Skeletal muscle tissue (tissue), 3 donors: ENCODE measurements at regions not wholly inside any gene's neighbourhood (a gene's known extent, or its start where the extent isn't known, plus 50 kb on each side); places are given as distances from the start of the nearest gene placed in this dataset.

Source experiments
- H3K27ac ChIP-seq: one replicate; pipeline ENCODE4 v1.7.0; 2013; ENCODE audit warnings: mild to moderate bottlenecking, low read depth, low read length, inconsistent platforms
- H3K27me3 ChIP-seq, 3 donors: one replicate each; pipeline ENCODE4 v1.7.0; 2013; ENCODE audit warnings: low read length in 3 of 3; ENCODE audit not compliant: control insufficient read depth in 3 of 3, insufficient read depth in 3 of 3
- H3K36me3 ChIP-seq, 3 donors: one replicate each; pipeline ENCODE4 v1.7.0; 2013; ENCODE audit warnings: low read length in 3 of 3; ENCODE audit not compliant: control insufficient read depth in 3 of 3, insufficient read depth in 3 of 3
- H3K4me1 ChIP-seq, 3 donors: one replicate each; pipeline ENCODE4 v1.7.0; 2013; ENCODE audit warnings: low read length in 3 of 3, mild to moderate bottlenecking in 3 of 3; ENCODE audit not compliant: control insufficient read depth in 3 of 3, insufficient read depth in 3 of 3
- H3K4me3 ChIP-seq, 3 donors: one replicate each; pipeline ENCODE4 v1.7.0; 2013; ENCODE audit warnings: low read length in 3 of 3
- H3K9ac ChIP-seq, 3 donors: one replicate each; pipeline ENCODE4 v1.7.0; 2013; ENCODE audit warnings: low read length in 3 of 3, mild to moderate bottlenecking in 3 of 3, moderate library complexity in 2 of 3, low read depth in 1 of 3
- H3K9me3 ChIP-seq, 3 donors: one replicate each; pipeline ENCODE4 v1.7.0; 2013; ENCODE audit warnings: low read length in 3 of 3; ENCODE audit not compliant: control insufficient read depth in 3 of 3
- donor health status: Osteomylitis.

DNA sequence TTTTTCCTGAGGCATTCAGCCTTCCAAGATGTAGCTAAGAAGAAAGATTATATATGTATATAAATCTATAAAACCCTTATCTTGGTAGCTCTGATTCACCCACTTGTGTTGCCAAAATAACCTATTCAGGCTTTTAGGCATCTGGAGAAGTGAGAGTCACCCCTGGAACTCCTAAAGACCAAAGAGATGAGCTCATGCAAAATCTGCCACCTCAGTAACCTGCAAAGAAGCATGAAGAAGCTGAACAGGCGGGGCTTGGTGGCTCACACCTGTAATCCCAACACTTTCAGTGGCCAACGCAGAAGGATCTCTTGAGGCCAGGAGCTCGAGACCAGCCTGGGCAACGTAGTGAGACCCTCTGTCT lies 393.7 kb downstream of the FOXO1 start:
- Histone ChIP-seq H3K36me3 (no peaks in the 10 kb centered on the region), H3K9me3 (no peaks in the 10 kb centered on the region), H3K27me3 (no peaks in the 10 kb centered on the region), H3K4me3 (no peak overlapping the region), H3K27ac (no peak overlapping the region), H3K4me1 (peaks cover 10 to 16% (median 13%) of the 10 kb centered on the region in 3 donors), H3K9ac (no peak overlapping the region)

DNA sequence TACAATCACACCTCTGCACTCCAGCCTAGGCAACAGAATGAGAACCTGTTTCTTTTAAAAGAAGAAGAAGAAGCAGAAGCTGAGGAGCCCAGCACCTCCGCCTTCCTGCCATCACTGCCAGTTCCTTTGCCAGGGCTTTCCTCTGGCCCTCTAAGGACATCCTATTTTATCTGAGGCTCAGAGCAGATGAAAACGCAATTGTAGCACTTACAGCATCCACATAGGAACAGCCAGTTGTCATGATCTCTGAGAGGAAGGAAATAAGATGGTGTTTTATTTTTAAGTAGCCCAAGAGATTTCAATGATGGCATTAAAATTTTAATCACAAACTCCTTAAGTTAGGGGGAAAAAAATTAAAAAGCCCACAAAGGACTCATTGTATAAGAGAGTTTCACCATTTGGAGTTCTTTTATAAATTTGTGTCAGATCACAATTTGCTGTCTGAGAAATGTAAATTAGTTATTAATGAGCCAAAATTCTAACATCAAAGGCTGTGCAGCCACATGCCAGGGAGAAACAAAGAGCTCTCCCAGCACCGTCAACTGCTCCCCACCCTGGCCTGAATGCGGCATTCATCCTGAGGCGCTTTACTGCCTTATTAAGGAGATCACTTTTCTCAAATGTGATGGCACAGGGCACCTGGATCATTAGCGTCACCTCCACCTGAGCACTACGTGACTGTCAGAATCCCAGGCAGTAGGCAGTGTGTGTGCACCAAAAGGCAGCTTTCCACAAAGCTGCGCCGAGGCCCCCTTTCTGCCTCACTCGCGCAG lies 393.0 kb downstream of the FOXO1 start:
- Histone ChIP-seq H3K4me3 (no peak overlapping the region), H3K9ac (no peak overlapping the region), H3K27ac (no peak overlapping the region)

GRCh38 chr13:40274103-40274502 lies 392.3 kb downstream of the FOXO1 start:
- Histone ChIP-seq H3K4me1 (peaks cover 10 to 15% (median 13%) of the 10 kb centered on the region in 3 donors), H3K9ac (no peak overlapping the region), H3K27ac (no peak overlapping the region), H3K36me3 (no peaks in the 10 kb centered on the region), H3K27me3 (no peaks in the 10 kb centered on the region), H3K4me3 (no peak overlapping the region), H3K9me3 (no peaks in the 10 kb centered on the region)

More for the DNA sequence above, 393.0 kb downstream of the FOXO1 start:
- Histone ChIP-seq H3K36me3 (no peaks in the 10 kb centered on the region), H3K27me3 (no peaks in the 10 kb centered on the region), H3K9me3 (no peaks in the 10 kb centered on the region), H3K4me1 (peaks cover 10 to 16% (median 13%) of the 10 kb centered on the region in 3 donors)

GRCh38 chr13:40275155-40275554 lies 391.3 kb downstream of the FOXO1 start:
- H3K27ac ChIP-seq = no peak overlapping the region
- peaks cover 10 to 14% (median 13%) of the 10 kb centered on the region in 3 donors for H3K4me1 ChIP-seq
- no peaks in the 10 kb centered on the region for H3K9me3 ChIP-seq
- no peak overlapping the region for H3K9ac ChIP-seq
- H3K27me3 ChIP-seq = no peaks in the 10 kb centered on the region
- no peaks in the 10 kb centered on the region for H3K36me3 ChIP-seq
- no peak overlapping the region for H3K4me3 ChIP-seq

GRCh38 chr13:40275636-40276035 lies 390.8 kb downstream of the FOXO1 start:
- Histone ChIP-seq H3K4me1 (peaks cover 10 to 14% (median 13%) of the 10 kb centered on the region in 3 donors), H3K27ac (no peak overlapping the region), H3K9ac (no peak overlapping the region), H3K4me3 (no peak overlapping the region), H3K27me3 (no peaks in the 10 kb centered on the region), H3K36me3 (no peaks in the 10 kb centered on the region), H3K9me3 (no peaks in the 10 kb centered on the region)

DNA sequence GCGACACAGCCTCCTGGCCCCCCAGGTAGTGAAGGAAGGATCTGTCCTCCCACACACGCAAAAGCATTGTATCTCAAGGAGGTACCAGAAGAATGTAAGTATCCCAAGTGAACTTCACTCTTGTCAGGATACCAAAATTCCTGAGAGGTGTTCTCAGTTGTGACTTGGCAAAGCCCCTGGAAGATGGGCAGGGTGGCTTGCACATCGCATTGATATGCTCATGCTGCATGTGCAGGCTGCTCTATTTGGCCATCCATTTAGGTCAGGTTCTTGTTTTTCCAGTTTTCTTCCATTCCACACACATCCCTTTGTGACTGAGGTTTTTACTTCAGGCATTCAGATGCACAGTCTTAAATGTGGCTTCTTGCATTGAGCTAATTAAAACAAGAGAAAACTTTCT lies 382.8 kb downstream of the FOXO1 start:
- Histone ChIP-seq H3K36me3 (no peaks in the 10 kb centered on the region), H3K9ac (no peak overlapping the region), H3K4me1 (no peaks in the 10 kb centered on the region), H3K27me3 (no peaks in the 10 kb centered on the region), H3K27ac (no peak overlapping the region), H3K4me3 (no peak overlapping the region), H3K9me3 (no peaks in the 10 kb centered on the region)

DNA sequence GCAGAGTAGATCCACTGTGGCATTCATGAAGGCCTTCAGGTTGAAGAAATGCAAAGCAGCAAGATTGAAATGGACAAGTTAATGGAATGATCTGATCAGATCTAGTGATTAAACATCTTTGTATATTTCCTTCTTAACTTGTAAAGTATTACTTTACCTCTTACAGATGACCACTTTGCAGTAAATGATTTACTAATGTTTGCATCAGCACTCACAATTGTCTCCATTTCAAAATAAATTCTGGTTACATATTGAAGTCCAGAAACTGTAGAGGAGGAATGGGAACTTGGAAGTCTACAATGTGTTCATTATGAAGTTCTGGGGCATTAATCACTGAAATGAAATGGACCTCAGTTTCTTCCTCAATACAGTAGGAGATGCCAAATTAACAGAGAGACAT lies 380.8 kb downstream of the FOXO1 start:
- Histone ChIP-seq H3K4me3 (no peak overlapping the region), H3K36me3 (no peaks in the 10 kb centered on the region), H3K27ac (no peak overlapping the region), H3K9me3 (no peaks in the 10 kb centered on the region), H3K4me1 (no peaks in the 10 kb centered on the region), H3K9ac (no peak overlapping the region), H3K27me3 (no peaks in the 10 kb centered on the region)

- H3K9ac ChIP-seq = no peak overlapping the region
- H3K36me3 ChIP-seq = no peaks in the 10 kb centered on the region
- H3K9me3 ChIP-seq = no peaks in the 10 kb centered on the region
- no peak overlapping the region for H3K4me3 ChIP-seq
- no peaks in the 10 kb centered on the region for H3K27me3 ChIP-seq
- no peaks in the 10 kb centered on the region for H3K4me1 ChIP-seq
- H3K27ac ChIP-seq = no peak overlapping the region
Measured at GRCh38 chr13:40287428-40287827, 379.0 kb downstream of the FOXO1 start.

GRCh38 chr13:40288259-40288658 lies 378.2 kb downstream of the FOXO1 start:
- no peaks in the 10 kb centered on the region for H3K27me3 ChIP-seq
- no peak overlapping the region for H3K27ac ChIP-seq
- no peaks in the 10 kb centered on the region for H3K4me1 ChIP-seq
- no peak overlapping the region for H3K4me3 ChIP-seq
- no peak overlapping the region for H3K9ac ChIP-seq
- no peaks in the 10 kb centered on the region for H3K9me3 ChIP-seq
- H3K36me3 ChIP-seq = no peaks in the 10 kb centered on the region

- Histone ChIP-seq H3K27me3 (no peaks in the 10 kb centered on the region), H3K4me3 (no peak overlapping the region), H3K27ac (no peak overlapping the region), H3K9me3 (no peaks in the 10 kb centered on the region), H3K36me3 (no peaks in the 10 kb centered on the region), H3K4me1 (no peaks in the 10 kb centered on the region), H3K9ac (no peak overlapping the region)
Measured at GRCh38 chr13:40290758-40291157, 375.7 kb downstream of the FOXO1 start.
